ENCODE measurements at regions not wholly inside any gene's neighbourhood (a gene's known extent, or its start where the extent isn't known, plus 50 kb on each side); places are given as distances from the start of the nearest gene placed in this dataset.
A peak's percentile ranks its signal among the peaks of the same experiment; 100 is the strongest.

DNA sequence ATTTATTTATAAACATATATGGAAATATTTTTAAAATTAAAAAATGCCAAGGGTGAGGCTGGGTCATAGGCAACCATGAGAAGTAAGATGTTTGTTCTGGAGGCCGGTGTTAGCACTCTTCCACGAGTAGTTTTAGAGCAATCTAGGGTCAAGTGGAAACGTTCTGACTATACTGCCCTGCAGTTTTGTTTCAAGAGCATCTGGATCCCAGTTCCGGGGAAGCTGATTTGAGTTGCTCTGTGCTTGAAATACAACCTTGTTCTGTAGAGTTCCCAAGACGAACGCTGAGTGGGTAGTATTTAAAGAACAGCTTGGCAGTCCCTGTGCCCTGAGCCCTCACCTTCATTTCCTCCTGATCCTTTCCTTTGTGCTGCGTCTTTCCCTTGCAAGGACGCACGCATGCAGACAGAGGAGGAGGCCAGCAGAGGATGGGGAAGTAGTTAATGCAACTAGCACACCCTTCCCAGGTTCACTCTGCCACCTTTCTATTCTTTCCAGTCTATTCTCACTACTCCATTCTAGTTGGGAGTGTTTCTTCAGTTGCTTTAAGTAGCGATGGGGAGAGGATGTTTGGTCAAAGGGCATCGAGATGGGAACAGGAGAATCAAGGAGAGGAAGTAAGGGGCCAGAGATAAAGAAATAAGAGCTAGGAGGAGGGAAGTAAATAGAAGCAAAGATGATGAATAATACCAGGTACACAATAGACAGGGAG, 68.3 kb upstream of the ZSWIM6 start:
- DNase-seq: no peak

DNA sequence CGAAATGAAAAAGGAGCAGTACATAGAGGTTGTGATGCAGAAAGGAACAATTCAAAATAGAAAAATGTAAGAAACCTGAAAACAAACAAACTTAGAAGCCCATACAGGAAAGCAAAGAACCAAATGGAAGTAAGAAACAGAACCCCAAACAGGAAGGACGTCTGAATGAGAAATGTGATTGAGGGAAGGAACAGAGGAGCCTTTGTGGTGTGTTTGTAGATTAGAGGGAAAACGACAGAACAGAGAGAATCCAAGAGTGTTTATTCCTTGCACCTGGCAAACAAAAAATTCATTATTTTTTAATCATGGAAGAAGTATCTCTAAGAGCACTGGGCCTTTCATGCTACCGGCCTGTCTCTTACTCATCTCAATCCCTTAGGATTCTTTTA, 67.8 kb upstream of the ZSWIM6 start:
- no peak for DNase-seq

DNA sequence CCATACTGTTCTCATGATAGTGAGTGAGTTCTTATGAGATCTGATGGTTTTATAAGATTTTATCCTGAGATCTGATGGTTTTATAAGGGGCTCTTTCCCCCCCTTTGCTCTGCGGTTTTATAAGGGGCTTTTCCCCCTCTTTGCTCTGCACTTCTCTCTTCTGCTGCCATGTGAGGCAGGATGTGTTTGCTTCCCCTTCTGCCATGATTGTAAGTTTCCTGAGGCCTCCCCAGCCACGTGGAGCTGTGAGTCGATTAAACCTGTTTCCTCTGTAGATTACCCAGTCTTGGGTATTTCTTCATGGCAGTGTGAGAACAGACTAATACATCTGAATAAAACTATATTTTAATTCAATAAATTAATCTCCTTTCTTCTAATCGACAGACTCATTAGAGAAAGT, 64.9 kb upstream of the ZSWIM6 start:
- DNase-seq: no peak

DNA sequence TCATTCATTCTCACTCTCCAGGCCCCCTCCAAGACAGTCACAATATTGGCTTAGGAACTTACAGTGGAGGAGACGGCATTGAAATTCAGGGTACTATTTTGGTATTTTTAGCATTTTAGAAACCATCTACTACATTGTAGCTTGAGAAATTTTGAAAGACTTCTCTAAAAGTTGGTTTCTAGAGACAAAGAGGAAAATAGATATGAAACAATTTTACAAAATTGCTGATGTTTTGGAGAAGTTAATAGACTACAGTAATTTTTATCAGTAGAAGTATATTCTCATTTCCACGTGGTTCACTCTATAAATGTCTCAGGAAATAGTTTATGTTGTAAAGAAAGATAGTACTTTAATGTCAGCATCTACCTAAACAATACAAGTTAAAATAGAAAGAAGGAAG, 63.2 kb upstream of the ZSWIM6 start:
- no peak for DNase-seq

DNA sequence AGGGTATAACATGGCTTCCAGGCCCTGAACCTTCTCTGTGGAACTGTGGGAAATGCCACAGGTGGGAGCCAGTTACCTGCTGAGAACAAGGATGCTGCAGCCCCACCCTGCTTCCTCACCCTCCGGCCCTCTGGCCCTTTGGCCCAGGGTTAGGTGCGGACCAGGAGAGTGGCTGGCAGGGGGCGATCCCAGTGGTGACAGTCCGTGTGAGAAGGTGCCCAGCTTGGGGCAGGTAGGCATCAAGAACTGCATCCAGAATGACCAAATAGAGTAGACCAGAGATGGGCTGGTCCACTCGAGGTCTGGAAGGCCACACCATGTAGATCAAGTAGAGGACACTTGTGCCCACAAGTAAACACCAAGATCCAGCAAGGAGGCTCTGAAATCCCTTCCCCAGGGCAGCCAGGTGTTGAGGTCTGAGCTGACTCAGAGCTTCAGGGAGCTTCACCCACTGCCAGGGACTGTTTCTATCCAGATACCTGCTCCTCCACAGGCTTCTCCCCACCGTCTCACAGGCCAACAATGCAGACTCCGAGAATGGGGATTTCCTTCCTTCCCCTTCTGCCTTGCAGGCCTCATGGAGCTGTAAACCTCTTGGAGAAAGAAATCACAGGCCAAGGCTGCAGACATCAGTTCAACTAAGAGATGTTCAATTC, 61.4 kb upstream of the ZSWIM6 start:
- DNase-seq: no peak

DNA sequence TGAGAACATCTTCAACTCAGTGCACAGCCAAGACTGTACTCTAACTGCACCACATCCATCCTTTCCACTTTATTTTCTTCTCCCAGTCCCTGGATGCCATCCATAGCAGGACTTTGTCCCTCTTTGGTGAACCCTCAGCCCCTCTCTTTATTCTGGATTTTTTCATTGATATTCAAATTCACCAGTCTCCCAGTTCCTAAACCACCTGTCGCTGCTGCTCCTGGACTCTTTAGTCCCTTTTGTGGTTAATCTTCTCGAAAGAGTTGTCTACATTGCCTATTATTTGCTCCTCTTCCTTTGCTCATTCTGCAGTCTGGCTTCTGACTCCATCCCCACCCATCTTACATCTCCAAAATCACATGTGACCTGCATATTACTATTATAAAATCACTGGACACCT, 59.4 kb upstream of the ZSWIM6 start:
- DNase-seq: no peak

DNA sequence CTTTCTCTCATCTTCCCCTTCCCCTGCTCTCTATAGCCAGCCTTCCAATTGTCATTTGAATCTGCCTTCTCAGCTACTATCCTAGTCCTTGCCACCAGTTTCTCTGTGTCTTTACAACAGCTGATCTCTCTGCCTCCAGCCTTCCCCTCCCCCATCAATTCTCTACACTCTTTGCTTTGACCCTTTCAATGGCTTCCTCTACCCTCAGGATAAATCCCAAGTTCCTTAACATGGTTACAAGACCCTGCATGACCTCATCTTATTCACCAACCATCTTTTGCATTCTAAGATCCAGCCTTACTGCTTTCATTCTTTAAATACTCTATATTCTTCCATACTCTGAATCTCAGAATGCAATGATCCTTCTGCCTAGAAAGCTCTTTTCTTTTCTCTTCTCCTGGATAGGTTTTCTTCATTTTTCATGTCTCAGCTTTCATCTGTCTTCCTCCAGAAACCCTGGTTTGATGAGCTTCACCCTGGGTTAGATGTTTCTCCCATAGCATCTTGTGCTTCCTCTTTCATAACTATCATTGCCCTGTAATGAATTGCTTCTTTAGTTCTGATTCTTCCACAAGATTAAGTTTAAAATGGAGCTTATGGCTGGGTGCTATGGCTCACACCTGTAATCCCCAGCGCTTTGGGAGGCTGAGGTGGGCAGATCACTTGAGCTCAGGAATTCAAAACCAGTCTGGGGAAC, 58.6 kb upstream of the ZSWIM6 start:
- DNase-seq: no peak

DNA sequence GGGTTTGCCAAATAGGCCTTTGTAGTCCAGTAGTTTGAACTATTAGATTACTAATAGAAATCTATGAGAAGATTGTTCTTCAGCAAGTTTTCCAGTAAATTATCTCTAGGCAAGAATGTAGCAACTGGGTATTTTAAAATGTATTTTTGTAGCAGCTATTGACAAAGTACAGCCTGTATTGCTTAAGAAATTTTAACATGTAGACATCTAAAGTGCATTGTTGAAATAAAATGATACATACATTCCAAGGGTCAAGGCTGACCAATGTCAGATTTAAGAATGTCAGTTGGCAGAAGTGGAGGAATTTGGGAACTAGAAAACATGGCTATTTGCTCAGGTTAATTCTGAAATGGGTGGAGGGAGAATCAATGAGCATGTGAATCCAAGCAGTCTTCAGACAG, 57.5 kb upstream of the ZSWIM6 start:
- DNase-seq: no peak

DNA sequence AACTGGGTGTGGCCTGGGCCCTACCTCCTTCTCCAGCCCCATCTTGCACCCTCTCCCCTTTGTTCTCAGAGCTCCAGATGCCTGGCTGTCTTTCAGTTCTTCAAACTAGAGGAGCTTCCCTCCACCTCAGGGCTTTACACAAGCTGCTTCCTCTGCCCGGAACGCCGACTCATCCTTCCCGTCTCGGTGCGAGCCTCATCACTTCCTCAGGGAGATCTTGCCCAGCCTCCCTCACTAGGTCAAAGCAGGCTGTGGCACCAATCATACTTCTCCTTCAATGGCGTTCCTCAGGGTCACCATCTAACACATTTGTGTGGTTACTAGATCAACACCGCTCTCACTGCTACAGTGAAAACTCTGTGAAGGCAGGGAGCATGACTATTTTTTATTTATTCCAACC, 56.2 kb upstream of the ZSWIM6 start:
- DNase-seq: peak in 20 of 56 donors; percentile 8 to 50 (median 16)

DNA sequence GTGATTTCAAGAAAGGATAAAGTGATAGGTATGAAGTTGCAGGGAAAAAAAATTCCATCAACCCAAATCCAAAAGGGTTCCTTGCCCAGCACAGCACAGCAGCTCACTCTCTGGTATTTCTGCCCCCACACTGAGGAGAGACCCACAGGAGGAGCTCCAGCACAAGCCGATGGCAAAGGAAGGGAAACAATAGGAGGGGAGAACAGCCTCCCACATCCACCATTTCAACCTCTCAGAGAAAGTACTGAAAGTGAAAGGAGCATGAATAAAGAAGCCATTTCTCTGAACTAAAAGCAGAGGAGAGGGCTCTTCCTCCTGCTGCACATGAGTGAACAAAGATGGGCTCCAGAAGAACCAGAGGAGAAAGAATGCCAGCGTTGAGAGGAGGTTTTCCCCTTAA, 54.9 kb upstream of the ZSWIM6 start:
- peak in 3 of 56 donors; percentile 6 to 30 (median 19) for DNase-seq

DNA sequence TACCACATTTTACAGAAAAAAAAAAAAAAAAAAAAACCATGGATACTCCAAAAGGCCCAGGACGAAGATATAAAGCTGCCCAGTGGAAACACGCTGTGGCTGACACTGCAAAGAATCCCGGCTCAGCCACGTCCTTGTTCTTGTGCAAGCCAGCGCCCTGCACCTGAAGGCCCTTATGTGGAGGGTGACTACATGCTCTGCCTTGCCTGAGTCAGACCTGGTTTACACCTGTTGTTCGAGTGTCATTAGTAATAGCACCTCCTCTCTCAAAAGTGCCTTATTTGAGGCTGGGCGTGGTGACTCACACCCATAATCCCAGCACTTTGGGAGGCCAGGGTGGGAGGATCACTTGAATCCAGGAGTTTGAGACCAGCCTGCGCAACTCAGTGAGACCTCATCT, 54.3 kb upstream of the ZSWIM6 start:
- DNase-seq: no peak

DNA sequence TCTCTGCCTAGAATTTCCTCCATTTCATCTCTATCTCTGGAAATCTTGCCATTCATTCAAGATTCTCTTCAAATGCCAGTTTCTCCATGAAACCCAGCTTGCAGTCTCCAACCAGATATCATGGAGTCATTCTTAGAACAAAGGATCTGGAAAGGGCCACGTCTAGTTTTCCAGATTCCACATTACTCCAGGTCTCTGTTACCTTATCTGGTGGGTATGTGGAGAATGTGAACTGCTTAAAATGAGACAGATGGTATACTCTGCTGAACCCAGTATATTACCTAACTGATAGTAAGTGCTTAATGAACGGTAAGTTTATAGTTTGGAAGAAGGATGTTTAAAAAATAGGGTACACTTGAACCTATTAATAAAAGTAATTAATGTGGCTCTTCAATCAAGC, 52.3 kb upstream of the ZSWIM6 start:
- no peak for DNase-seq

DNA sequence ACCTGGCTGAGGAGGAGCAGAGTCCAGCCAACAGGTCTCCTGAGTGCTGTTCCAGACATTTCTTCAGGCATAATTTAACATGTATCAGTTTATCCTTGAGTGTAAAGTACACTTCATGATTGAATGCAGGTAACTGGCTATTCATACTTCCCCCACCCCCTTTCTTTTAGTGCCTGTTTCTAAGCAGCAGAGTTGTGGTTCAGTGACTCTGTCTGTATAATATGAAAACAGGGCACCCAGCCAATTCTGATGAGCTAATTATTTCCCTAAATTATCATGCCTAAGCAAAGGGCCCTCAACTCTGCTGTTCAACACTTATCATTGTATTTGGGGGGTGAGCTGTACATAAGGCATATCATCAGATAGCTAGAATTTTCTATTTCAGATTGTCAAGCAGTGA, 51.9 kb upstream of the ZSWIM6 start:
- DNase-seq: no peak

DNA sequence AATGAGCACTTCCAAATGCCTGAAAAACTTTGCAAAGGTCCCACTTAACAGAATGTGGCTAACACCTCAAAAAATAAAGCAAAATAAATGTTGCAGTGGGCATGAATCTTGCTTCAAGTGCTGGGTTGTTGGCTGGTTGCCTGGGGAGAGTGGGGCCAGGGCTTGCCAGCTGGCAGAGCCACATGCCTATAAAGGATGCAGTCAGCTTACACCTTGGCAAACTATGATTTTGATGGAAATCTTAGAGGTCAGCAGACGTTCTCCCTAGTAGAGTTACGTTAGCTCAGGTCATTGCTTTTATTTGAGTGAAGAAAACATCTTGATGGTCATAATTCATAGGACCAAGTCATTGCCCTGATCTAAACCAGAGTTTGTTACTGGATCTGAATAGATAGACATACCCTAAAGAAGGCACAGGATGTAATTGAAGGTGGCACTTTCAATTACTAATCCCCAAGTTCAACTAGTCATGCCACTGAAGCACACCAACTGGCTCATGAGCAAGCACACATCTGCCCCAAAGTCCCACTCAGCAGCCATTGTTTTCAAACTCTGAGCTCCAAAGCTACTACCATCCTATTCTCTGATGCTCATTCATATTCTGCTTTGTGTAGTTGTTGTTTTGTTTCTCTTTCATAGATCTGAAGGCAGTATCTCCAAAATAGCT, 51.2 kb upstream of the ZSWIM6 start:
- DNase-seq: peak in 13 of 56 donors; percentile 11 to 58 (median 26)

DNA sequence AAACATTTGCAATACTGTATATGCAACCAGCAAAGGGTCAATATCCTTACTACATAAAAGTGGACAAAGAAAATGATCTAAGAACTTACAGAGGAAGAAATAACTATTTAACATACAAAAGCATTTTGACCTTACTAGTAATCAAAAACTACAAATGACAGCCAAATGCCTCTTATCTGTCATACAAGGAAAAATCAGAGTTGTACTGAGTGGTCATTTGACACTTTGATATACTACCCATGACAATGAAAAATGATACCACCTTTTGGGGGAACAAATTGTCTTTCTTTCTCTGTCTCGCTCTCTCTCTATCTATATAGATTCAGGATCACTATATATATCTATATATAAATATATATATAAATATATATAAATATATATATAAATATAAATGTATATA, 50.4 kb upstream of the ZSWIM6 start:
- no peak for DNase-seq

Measured in nucleus accumbens (tissue), 56 donors.